C4-2B (cell line): ENCODE measurements at regions not wholly inside any gene's neighbourhood (a gene's known extent, or its start where the extent isn't known, plus 50 kb on each side); places are given as distances from the start of the nearest gene placed in this dataset.

Experiments
- H3K27ac ChIP-seq: fragments of 450-650 bp; 2 replicates; pipeline ENCODE4 v1.5.1; 2017
- ZFX ChIP-seq: fragments of 450-650 bp; IDR thresholded peaks from 2 replicates; pipeline ENCODE4 v1.6.1; 2017
- TF ChIP-seq, protein P1 (sequence below): fragments of 450-650 bp; conservative IDR thresholded peaks from 2 replicates; pipeline ENCODE4 v1.5.1; 2017; ENCODE audit warnings: mild to moderate bottlenecking

DNA sequence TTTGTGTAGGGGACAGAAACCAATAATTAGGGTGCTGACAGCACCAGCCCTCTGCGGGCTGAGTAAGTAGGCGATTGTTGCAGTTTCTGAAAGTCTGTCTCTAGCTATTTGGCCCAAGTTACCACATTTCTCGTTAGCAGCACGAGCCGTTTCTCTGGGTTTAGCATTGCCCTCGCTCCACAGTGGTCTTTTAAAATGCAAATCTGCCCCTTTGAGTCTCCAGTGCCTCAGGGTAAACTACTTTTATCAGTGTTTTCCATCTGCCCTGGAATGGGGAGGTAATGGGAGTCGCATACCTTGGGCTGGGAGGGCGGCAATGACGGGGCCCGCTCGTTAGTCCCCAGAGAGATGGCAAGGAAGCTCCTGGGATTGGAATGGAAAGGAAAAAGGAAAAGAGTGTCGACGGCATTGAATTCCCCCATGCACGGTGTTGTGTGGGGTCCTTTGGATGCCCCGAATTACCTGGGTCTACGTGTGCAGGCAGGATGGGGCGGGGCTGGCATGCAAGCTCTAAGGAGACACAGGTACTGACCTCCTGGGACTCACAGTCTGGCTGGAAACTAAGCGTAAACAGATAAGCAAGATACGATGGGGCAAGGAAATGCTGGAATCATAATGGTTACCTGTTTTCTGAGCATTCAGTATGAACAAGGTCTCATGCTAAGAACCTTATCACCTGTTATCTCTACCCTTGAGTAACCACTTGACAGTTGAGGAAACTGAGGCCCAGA, 131.8 kb upstream of the MAP1LC3B2 start:
- TF ChIP-seq ZFX: no peak
- TF ChIP-seq, protein P1, sequence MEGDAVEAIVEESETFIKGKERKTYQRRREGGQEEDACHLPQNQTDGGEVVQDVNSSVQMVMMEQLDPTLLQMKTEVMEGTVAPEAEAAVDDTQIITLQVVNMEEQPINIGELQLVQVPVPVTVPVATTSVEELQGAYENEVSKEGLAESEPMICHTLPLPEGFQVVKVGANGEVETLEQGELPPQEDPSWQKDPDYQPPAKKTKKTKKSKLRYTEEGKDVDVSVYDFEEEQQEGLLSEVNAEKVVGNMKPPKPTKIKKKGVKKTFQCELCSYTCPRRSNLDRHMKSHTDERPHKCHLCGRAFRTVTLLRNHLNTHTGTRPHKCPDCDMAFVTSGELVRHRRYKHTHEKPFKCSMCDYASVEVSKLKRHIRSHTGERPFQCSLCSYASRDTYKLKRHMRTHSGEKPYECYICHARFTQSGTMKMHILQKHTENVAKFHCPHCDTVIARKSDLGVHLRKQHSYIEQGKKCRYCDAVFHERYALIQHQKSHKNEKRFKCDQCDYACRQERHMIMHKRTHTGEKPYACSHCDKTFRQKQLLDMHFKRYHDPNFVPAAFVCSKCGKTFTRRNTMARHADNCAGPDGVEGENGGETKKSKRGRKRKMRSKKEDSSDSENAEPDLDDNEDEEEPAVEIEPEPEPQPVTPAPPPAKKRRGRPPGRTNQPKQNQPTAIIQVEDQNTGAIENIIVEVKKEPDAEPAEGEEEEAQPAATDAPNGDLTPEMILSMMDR: no peak
- no peak overlapping the region for H3K27ac ChIP-seq

DNA sequence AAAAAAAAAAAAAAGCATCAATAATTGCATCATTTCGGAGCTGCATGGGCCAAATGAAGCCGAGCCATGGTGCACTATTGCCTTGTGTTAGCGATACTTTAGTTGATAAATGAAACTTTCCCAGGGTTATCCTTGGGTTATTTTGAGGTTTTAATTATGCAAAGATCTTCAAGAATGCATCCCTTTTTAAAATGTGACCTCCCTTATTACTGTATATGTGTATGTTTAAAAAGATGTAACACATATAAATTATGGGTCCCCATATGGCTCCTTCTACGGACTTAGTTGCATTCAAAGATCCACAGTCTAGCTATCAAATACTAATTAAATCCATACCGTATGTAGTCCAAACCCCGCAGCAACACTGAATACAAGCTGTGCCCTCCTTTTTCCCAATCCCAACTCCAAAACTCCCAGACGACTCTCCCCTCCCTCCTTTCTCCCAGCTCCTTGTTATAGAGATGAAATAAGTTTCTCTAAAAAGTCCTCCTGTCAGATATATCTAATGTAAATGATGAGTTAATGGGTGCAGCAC, 129.3 kb upstream of the MAP1LC3B2 start:
- H3K27ac ChIP-seq: no peak overlapping the region
- TF ChIP-seq ZFX: no peak
- TF ChIP-seq, protein P1: no peak

DNA sequence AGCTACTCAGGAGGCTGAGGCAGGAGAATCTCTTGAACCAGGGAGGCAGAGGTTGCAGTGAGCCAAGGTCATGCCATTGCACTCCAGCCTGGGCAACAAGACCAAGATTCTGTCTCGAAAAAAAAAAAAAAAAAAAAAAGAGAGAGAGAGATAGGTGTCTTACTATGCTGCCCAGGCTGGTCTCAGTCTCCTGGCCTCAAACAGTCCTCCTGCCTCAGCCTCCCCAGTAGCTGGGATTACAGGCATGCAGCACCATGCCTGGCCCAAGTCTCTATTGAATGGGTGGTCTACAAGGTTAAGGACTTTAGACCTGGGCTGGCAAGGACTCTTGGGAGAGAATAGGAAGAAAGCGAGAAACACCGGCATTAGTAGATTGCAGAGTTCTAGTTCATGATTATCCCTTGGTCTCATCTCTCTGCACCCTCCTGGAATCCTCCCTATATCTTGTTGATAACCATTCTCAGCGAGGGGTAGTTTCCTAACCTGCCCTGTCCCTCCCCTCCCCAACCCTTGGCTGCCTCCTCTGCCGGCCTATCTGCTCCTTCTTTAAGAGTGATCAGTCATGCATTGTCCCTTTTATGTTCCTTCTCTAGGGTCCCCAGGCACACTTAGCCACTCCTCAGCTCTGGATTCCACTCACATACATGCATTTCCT, 128.1 kb upstream of the MAP1LC3B2 start:
- no peak overlapping the region for H3K27ac ChIP-seq
- no peak for TF ChIP-seq ZFX
- TF ChIP-seq, protein P1: no peak

DNA sequence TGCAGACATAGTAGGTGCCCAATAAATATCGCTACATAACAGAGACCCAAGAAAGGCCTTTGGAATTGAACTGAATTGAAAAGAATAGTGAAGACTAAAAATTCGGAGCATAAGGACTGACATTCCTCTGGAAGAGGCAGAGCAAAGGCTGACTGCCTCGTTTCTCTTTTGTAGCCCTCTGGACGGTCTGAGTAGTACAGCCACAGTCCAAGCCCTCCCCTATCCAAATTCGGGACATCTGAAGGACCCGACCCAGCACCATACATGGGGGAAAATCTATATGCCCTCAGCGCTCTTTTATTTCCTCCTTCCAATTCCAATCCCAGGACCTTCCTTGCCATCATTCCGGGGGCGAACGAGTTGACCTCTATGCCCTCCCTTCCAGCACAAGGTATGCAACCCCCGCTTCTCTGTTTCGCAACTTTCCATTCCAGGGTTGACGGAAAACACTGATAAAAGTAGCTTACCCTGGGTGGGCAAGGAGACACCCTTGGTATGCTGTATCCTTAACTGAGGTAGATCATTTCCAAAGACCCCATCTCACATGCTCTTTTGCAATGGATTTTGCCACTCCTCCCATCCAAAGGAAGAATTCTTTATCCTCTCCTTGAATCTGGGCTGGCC, 127.4 kb upstream of the MAP1LC3B2 start:
- H3K27ac ChIP-seq: no peak overlapping the region
- TF ChIP-seq, protein P1: no peak
- TF ChIP-seq ZFX: no peak

DNA sequence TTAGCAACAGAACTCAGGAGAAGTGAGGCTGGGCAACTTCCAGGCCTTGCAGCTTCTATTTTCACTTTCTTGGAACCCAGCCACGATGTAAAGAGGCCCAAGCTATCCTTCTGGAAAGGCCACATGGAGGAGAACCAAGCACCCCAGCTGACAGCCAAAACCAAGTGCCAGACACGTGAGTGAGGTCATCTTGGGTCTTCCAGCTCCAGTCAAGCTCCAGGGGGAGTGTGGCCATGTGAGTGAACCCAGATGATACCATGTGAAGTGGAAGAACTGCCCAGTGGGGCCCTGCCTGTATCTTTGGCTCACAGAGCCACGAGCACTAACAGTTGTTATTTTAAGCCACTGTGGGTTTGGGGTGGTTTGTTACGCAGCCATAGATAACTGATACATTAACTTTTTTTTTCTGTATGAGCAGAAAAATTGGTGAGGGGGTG, 126.8 kb upstream of the MAP1LC3B2 start:
- TF ChIP-seq, protein P1: no peak
- TF ChIP-seq ZFX: no peak
- H3K27ac ChIP-seq: no peak overlapping the region

DNA sequence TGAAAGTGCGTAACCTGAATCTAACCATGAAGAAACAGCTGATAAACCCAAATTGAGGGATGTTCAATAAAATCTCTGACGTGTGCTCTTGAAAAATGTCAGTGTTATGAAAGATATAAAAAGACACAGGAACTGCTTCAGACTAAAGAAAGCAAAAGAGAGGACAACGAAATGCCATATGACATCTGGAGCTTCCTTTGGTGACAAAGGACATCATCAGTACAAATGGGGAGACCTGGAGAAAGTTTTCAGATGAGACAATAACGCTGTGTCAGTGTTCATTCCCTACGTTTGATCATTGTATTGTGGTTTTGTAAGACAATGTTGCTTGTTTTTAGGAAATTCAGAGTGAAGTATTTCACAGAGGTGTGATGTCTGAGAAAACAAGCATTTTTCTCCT, 125.9 kb upstream of the MAP1LC3B2 start:
- TF ChIP-seq, protein P1: no peak
- TF ChIP-seq ZFX: no peak
- H3K27ac ChIP-seq: no peak overlapping the region
